Fibroblast of pulmonary artery (primary cell): ENCODE measurements at regions not wholly inside any gene's neighbourhood (a gene's known extent, or its start where the extent isn't known, plus 50 kb on each side); places are given as distances from the start of the nearest gene placed in this dataset.

Experiments
- DNase-seq: peaks from one replicate; pipeline ENCODE4 v3.0.0-alpha.2; 2010; ENCODE audit warnings: low read depth
- H3K4me3 ChIP-seq: replicated peaks from 2 replicates; pipeline ENCODE4 v1.5.1; 2011; ENCODE audit warnings: low read depth, mild to moderate bottlenecking, control low read depth, low read length, moderate library complexity
- CTCF ChIP-seq: IDR thresholded peaks from 2 replicates; pipeline ENCODE4 v1.5.1; 2011; ENCODE audit warnings: mild to moderate bottlenecking, control low read depth, low read length, inconsistent platforms; ENCODE audit errors: missing control alignments

- H3K4me3 ChIP-seq, result no peak overlapping the region
- DNase-seq, result no peak
- TF ChIP-seq CTCF, result no peak
Observed at GRCh38 chr19:30269638-30270037, 102.5 kb upstream of the ZNF536 start.

DNA sequence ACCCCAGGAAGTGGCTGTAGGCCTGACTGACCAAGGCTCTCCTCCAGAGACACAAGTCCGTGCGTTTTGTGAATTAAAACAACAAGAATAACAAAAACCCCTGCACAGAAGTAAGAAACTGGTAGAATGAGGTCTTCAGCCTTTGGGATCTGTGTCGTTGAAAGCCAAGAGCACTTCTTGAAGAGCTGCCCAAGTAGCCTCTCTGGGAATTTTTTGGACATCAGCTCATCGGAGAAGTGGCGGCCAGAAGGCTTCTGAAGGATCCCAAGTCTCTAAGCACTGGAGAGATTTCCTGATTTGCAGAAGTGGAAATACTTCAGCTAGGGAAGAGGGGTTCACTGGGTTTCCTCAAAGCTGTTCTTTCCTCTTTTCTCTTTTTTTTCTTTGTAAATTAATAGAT lies 100.4 kb upstream of the ZNF536 start:
- no peak for DNase-seq
- TF ChIP-seq CTCF, result no peak
- no peak overlapping the region for H3K4me3 ChIP-seq

DNA sequence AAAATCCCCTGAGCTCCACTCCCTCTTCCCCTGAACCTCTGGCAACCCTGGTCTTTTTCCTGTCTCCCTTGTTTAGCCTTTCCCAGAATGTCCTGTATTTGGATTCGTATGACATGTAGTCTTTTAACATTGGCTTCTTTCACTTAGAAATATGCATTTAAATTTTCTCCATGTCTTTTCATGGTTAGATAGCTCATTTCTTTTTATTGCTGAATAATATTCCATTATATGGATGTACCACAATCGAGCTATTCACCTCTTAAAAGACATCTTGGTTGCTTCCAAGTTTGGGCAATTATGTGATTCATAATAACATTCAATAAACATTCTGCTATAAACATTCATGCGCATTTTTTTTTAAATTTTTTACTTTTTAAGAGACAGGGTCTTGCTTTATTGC lies 99.6 kb upstream of the ZNF536 start:
- TF ChIP-seq CTCF, result no peak
- H3K4me3 ChIP-seq, result no peak overlapping the region
- DNase-seq, result no peak

DNA sequence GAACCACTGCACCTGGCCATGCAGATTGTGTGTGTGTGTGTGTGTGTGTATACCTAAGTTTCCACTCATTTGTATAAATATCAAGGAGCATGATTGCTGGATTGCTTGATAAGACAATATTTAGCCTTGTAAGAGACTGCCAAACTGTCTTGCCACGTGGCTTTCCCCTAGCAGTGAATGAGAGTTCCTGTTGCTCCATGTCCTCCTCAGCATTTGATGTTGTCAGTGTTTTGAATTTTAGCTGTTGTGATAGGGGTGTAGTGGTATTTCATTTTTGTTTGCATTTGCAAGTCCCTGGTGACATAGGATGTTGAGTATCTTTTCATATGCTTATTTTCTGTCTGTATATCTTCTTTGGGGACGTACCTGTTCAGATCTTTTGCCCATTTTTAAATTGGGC lies 99.0 kb upstream of the ZNF536 start:
- DNase-seq, result no peak
- H3K4me3 ChIP-seq, result no peak overlapping the region
- TF ChIP-seq CTCF, result no peak

- no peak for TF ChIP-seq CTCF
- no peak overlapping the region for H3K4me3 ChIP-seq
- DNase-seq, result no peak
Observed at GRCh38 chr19:30274987-30275386, 97.2 kb upstream of the ZNF536 start.

GRCh38 chr19:30276011-30276882 lies 95.9 kb upstream of the ZNF536 start:
- no peak for DNase-seq
- TF ChIP-seq CTCF, result no peak

GRCh38 chr19:30276883-30277280 lies 95.3 kb upstream of the ZNF536 start:
- TF ChIP-seq CTCF, result no peak
- no peak overlapping the region for H3K4me3 ChIP-seq
- DNase-seq, result no peak

More at GRCh38 chr19:30276011-30276882, 95.9 kb upstream of the ZNF536 start:
- no peak overlapping the region for H3K4me3 ChIP-seq
